Right kidney (tissue), 1 donor: ENCODE measurements at regions not wholly inside any gene's neighbourhood (a gene's known extent, or its start where the extent isn't known, plus 50 kb on each side); places are given as distances from the start of the nearest gene placed in this dataset.
"Not testable (repeated sequence)": the region's sequence is repeated elsewhere in the genome, so short reads cannot be mapped to it uniquely, and the experiment has no call there.

ENCODE experiments used
- DNase-seq: peaks from one replicate; pipeline ENCODE4 v3.0.0-alpha.2; 2016

GRCh38 chr1:65527707-65528503 is 107.4 kb downstream of the LEPR start:
- DNase-seq = no peak

DNA sequence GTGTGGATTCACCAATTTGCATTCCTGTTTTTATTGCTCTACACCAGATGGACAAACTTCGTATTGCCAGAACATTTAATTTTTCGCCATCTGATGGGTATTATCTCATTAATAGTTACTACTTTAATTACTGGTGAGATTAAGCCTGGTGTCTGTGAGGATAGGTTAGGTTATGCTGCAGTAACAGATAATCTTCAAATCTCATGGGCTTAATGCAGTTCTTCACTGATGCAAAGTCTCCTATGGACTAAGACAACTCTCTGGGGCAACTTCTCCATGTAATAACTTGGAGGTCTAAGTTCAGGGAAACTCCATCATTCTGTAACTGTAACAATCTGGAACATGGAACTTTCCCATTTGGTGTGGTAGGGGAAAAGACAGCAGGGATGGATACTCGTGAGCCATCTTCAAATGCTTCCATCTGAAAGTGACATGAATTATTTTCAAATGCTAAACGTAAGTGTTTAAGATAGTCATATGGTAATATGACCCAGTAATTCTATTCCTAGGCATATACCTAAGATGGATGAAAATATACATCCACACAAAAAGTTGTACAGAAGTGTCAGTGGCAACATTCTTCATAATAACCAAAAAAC is 111.6 kb downstream of the LEPR start:
- no peak for DNase-seq

GRCh38 chr1:65535981-65536380 is 115.5 kb downstream of the LEPR start:
- DNase-seq = no peak

DNA sequence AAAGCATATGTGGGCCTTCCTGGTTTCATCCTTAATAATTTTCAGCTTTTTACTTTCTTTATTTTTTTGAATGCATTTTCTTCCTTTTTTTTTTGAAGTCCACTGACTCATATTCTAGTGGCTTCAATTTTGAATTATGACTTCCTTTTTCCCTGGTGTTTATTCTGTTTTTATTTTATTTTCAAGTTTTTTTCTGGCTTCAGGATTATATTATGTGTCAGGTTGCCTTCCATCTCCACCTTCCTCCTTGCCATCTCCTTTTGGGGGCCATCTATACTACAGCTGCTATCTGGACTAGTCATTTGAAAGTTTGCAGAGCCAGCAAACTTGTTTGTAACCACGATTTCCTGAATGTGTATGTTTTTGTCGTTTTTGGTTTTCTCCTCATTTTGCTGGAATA is 117.6 kb downstream of the LEPR start:
- DNase-seq = no peak

DNA sequence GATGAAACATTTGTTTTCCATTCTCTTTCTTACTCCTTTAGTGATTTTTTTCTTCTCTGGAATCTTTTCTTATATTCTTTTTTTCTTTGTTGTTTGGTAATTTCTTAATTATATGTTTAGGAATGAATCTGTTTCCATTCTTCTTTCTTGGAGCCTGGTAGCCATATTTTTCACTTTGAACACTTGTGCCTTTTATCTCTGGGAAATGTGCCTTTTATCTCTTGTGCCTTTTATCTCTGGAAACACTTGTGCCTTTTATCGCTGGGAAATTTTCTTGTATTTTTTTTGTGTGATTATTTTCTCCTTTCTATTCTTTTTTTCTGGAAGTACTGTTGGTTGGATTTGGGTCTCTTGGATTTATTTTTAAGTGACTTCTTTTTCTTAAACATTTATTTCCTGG is 118.2 kb downstream of the LEPR start:
- DNase-seq = no peak

DNA sequence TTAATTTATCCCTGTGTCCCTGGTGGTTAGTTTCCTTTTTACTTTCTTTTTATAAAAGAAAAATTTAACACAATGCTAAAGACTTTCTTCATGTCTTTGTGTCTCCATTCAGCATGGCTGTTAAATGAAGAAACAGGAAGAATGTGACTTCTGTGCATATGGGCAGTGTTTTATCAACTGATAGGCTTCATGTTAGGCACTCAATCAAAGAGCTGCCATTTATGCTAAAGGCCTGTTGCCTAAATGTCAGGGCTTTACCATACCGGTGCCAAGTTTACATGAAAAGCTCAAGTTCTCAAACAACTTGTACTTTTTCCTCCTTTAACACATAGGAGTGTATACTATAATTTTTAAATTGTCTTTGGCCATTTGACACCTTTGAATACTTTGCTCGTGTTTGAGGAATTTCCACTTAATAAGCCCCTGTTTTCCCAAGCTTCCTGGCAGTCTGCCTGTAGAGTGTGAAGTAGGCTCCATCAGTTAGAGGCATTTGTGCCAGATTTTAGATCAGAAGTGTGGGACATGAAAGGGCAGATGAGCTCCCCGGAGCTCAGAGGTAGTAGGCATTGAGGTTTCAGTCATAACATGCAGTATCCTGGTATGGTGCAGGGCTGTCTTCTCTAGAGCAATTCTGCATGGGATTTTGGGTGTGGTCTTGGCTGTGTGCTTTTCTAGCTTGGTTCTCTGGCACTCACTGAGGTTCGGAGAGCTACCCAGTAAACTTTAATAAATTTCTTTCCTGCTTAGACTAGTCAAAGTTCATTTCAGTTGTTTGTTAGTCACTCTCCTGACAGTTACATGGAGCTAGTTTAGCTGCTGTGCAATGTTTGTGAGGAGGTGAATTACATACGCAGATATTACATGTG is 119.0 kb downstream of the LEPR start:
- no peak for DNase-seq

- no peak for DNase-seq
These were observed 120.7 kb downstream of the LEPR start for GRCh38 chr1:65541161-65541560.

- no peak for DNase-seq
These were observed 121.4 kb downstream of the LEPR start for GRCh38 chr1:65541865-65542264.

DNA sequence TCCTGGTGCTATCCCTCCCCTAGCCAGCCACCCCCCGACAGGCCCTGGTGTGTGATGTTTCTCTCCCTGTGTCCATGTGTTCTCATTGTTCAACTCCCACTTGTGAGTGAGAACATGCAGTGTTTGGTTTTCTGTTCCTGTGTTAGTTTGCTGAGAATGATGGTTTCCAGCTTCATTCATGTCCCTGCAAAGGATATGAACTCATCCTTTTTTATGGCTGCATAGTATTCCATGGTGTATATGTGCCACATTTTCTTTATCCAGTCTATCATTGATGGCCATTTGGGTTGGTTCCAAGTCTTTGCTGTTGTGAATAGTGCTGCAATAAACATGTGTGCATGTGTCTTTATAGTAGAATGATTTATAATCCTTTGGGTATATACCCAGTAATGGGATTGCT is 122.1 kb downstream of the LEPR start:
- not testable (repeated sequence) for DNase-seq

- not testable (repeated sequence) for DNase-seq
These were observed 130.0 kb downstream of the LEPR start for GRCh38 chr1:65550306-65551010.

- not testable (repeated sequence) for DNase-seq
These were observed 132.0 kb downstream of the LEPR start for GRCh38 chr1:65552484-65552883.

- not testable (repeated sequence) for DNase-seq
These were observed 133.8 kb downstream of the LEPR start for GRCh38 chr1:65554086-65554764.

DNA sequence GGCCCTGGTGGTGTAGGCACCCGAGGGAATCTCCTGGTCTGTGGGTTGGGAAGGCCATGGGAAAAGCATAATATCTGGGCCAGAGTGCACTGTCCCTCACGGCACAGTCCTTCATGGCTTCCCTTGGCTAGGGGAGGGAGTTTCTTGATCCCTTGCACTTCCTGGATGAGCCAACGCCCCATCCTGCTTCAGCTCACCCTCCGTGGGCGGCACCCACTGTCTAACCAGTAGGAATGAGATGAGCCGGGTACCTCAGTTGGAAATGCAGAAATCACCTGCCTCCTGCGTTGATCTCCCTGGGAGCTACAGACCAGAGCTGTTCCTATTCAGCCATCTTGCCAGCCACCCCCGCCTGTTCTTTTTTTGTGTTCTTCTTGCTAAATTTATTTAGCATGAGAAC is 134.4 kb downstream of the LEPR start:
- DNase-seq = no peak

- DNase-seq = no peak
These were observed 137.7 kb downstream of the LEPR start for GRCh38 chr1:65558215-65558614.

- no peak for DNase-seq
These were observed 144.0 kb downstream of the LEPR start for GRCh38 chr1:65564493-65564892.

- no peak for DNase-seq
These were observed 147.8 kb downstream of the LEPR start for GRCh38 chr1:65568285-65568684.

GRCh38 chr1:65572701-65573421 is 152.4 kb downstream of the LEPR start:
- DNase-seq = no peak

- DNase-seq = no peak
These were observed 156.8 kb downstream of the LEPR start for GRCh38 chr1:65577278-65577677.

DNA sequence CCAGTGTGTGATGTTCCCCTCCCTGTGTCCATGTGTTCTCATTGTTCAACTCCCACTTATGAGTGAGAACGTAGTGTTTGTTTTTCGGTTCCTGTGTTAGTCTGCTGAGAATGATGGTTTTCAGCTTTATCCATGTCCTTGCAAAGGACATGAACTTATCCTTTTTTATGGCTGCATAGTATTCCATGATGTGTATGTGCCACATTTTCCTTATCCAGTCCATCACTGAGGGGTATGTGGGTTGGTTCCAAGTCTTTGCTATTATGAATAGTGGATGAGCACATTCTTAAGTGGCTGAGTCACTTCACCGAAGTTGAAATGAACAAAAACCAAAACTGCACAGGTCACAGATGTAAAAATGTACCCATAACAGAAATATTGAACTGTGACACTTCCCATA is 157.5 kb downstream of the LEPR start:
- not testable (repeated sequence) for DNase-seq

- DNase-seq = no peak
These were observed 160.7 kb downstream of the LEPR start for GRCh38 chr1:65581119-65581518.

DNA sequence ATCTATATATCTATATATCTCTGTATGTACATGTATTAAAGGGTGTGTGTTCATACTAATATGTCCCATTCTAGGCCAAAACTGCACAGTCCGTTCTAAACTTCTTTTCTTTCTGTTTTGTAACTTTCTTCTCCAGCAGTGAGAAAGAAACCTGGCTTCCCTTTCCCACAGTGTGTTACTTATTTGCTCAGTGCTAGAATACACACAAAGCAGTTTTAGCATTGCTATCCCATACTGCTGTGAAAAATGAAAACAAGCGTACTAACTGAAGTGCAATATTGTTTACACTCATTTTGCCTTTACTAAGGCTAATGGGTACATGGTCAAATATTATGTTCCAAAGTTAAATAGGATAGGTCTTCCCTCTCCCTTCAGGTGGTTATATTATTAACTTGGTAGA is 163.9 kb downstream of the LEPR start:
- DNase-seq = no peak
